ENCODE measurements at regions not wholly inside any gene's neighbourhood (a gene's known extent, or its start where the extent isn't known, plus 50 kb on each side); places are given as distances from the start of the nearest gene placed in this dataset.
"Not testable (repeated sequence)": the region's sequence is repeated elsewhere in the genome, so short reads cannot be mapped to it uniquely, and the experiment has no call there.

- TF ChIP-seq CTCF, POLR2A (IDR thresholded peaks at IDR 0.05): not testable (repeated sequence)
Observed at GRCh38 chr2:212875950-212876349, 275.5 kb downstream of the IKZF2 start.
